AG09309 (cell line): ENCODE measurements at regions not wholly inside any gene's neighbourhood (a gene's known extent, or its start where the extent isn't known, plus 50 kb on each side); places are given as distances from the start of the nearest gene placed in this dataset.

Experiments
- DNase-seq: peaks from one replicate; pipeline ENCODE4 v3.0.0-alpha.2; 2010; ENCODE audit warnings: low read depth
- H3K4me3 ChIP-seq: 2 replicates; pipeline ENCODE4 v1.5.1; 2011; ENCODE audit warnings: mild to moderate bottlenecking, low read depth, low read length, moderate library complexity; ENCODE audit not compliant: control insufficient read depth
- CTCF ChIP-seq: IDR thresholded peaks from 2 replicates; pipeline ENCODE4 v1.5.1; 2011; ENCODE audit warnings: mild to moderate bottlenecking, low read depth, low read length, inconsistent platforms; ENCODE audit not compliant: insufficient read depth, control insufficient read depth; ENCODE audit errors: missing control alignments

DNA sequence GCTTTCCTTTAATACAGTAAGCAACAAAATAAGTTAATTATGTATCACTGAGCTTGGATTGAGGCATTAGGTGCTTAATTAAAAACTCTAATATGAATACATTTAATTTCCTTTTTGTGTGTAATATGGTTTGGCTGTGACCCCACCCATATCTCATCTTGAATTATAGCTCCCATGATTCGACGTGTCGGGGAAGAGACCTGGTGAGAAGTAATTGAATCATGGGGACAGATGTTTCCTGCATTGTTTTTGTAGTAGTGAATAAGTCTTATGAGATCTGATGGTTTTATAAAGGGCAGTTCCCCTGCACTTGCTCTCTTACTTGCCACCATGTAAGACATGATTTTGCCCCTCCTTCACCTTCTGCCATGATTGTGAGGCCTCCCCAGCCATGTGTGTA lies 325.4 kb upstream of the CDH7 start:
- no peak for TF ChIP-seq CTCF
- H3K4me3 ChIP-seq = no peak overlapping the region
- DNase-seq = no peak

DNA sequence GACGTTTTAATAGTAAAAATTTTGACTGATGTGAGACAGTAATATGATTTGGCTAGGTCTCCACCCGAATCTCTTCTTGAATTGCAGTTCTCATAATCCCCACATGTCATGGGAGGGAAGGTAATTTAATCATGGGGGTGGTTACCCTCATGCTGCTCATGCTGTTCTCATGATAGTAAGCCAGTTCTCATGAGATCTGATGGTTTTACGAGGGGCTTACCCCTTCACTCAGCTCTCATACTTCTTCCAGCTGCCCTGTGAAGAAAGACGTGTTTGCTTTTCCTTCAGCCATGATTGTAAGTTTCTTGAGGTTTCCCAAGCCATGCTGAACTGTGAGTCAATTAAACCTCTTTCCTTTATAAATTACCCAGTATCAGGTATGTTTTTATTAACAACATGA lies 327.0 kb upstream of the CDH7 start:
- H3K4me3 ChIP-seq = no peak overlapping the region
- no peak for TF ChIP-seq CTCF
- no peak for DNase-seq

GRCh38 chr18:65422544-65423136 lies 328.2 kb upstream of the CDH7 start:
- no peak overlapping the region for H3K4me3 ChIP-seq

GRCh38 chr18:65415098-65415497 lies 335.7 kb upstream of the CDH7 start:
- H3K4me3 ChIP-seq = no peak overlapping the region
- no peak for DNase-seq
- TF ChIP-seq CTCF = no peak

More at GRCh38 chr18:65422544-65423136, 328.2 kb upstream of the CDH7 start:
- TF ChIP-seq CTCF = no peak
- no peak for DNase-seq

- DNase-seq = no peak
- H3K4me3 ChIP-seq = no peak overlapping the region
- no peak for TF ChIP-seq CTCF
These were observed 336.3 kb upstream of the CDH7 start for GRCh38 chr18:65414501-65414900.

GRCh38 chr18:65411061-65411460 lies 339.8 kb upstream of the CDH7 start:
- no peak overlapping the region for H3K4me3 ChIP-seq
- no peak for TF ChIP-seq CTCF
- DNase-seq = no peak

GRCh38 chr18:65409261-65409660 lies 341.6 kb upstream of the CDH7 start:
- no peak overlapping the region for H3K4me3 ChIP-seq
- no peak for TF ChIP-seq CTCF
- no peak for DNase-seq
